NCI-H460 (cell line): ENCODE measurements at regions not wholly inside any gene's neighbourhood (a gene's known extent, or its start where the extent isn't known, plus 50 kb on each side); places are given as distances from the start of the nearest gene placed in this dataset.

ENCODE experiments used
- DNase-seq: peaks from one replicate; pipeline ENCODE4 v3.0.0-alpha.2; 2016; ENCODE audit warnings: low read depth; ENCODE audit errors: extremely low read depth

- no peak for DNase-seq
Observed at GRCh38 chr7:42511027-42511426, 274.0 kb upstream of the GLI3 start.

- no peak for DNase-seq
Observed at GRCh38 chr7:42506097-42506496, 269.1 kb upstream of the GLI3 start.

DNA sequence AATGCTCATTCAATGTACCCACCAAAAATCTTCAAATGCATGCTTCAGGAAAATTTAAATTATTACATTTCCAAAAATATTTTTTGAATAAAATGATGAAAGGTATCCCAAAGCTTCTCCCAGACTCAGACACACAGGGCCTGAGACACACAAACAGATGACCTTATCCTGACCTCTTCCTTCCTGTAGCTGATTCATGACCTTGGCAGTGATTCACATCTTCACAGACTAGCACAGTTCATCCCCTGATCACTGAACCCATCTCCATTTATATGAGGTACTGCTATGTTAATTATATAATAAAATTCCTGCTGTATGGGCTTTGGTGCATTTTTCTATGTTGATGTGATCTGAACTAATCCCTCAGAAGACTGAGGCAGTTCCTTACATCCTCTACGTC, 265.0 kb upstream of the GLI3 start:
- no peak for DNase-seq

DNA sequence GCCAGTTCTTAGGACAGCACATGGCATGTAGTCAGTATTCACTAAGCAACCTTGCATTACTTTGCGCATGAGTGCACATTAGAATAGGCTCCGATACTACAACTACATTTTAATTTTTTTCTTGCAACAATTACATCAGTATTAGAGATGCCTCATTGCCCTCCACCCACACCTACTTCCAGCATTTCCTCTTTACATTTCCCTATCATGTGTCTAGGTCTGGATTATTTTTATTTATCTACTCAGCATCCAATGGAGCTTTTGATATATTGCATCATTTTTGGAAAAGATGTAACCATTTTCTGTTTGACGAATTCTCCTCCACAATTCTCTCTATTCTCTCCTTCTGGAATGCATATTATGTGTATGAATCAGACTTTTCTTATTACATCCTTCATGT, 258.2 kb upstream of the GLI3 start:
- DNase-seq = no peak

DNA sequence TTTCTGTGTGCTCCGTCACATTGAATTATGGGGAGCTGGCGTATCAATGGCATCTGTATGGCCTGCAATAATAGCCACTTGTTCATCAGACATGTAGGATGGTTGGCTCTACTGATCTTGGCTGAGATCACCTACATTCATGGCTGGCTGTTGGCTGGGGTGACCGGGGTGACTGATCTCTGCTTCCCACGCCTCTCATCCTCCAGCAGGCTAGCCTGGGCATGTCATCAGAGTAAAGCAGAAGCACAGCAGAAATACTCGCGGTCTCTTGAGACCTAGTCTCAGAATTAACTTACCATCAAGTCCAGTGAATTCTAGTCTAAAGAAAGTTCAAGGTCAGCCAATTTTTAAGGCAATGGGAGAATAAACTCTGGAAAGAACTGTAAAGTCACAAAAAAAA, 257.7 kb upstream of the GLI3 start:
- no peak for DNase-seq

DNA sequence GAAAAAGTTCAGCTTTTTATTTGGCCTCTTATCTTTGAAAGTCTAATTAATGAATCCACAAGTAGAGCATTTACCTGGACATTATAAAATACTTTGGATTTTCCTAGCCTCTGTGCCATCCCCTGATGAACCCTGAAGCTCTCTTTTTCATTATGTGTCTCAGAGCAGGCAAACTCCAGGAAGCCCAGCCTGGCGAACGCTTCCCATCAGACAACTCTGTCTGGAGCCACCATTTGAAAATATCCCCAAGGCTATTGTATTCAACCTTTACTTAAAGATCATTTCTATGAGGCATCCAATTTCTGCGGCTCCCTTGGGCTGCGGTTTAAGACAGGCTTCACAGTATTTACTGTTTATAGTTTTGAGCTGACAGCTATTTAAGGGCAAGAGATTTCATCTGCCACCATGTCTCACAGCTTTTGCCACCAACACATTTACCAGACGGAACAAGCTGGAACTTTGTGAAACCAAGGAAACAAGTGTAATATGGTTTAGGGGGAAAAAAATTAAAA, 257.2 kb upstream of the GLI3 start:
- no peak for DNase-seq

GRCh38 chr7:42493436-42494198, 256.6 kb upstream of the GLI3 start:
- DNase-seq = peak; percentile 38

- DNase-seq = no peak
Observed at GRCh38 chr7:42492920-42493319, 255.9 kb upstream of the GLI3 start.

DNA sequence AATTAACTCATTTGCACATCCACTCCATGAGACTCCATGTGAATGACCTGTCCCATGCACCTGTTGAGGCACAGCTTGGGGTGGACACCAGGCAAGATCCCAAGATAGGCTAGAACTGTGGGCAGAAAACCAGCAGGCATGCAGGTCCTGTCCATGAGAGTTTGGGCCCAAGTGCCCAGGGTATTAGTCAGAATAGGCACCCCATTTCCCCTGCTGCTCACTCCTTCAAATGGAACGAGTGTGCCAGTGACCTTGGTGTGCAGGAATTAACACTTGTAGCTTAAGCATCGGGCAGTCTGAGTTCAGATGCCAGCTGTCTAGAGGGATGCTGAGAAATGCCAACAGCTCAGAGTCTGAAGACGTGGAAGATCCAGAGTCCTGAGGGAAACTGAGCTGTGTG, 254.1 kb upstream of the GLI3 start:
- DNase-seq = no peak

- no peak for DNase-seq
Observed at GRCh38 chr7:42489299-42489698, 252.3 kb upstream of the GLI3 start.

DNA sequence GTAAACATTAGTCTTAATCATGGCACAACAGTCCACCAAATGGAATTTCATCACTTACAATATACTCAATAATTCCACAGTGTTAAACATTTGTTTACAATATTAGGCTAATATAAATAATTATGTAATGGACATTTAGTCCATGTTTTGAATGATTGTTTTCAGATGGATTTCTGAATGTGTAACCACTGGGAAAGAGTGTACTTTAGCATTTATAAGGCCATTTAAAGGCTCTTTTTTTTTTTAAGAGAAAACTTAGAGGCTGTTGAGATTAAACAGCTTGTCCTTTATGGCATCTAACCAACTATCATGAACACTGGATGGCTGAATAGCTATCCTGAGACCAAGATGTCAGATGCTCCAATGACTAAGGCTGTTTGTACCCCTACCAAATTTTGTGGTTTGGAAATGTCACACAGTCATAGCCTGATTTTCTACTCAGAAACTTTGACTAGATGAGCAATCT, 248.3 kb upstream of the GLI3 start:
- DNase-seq = no peak

- no peak for DNase-seq
Observed at GRCh38 chr7:42483886-42484285, 246.9 kb upstream of the GLI3 start.

GRCh38 chr7:42479816-42480633, 243.0 kb upstream of the GLI3 start:
- no peak for DNase-seq

DNA sequence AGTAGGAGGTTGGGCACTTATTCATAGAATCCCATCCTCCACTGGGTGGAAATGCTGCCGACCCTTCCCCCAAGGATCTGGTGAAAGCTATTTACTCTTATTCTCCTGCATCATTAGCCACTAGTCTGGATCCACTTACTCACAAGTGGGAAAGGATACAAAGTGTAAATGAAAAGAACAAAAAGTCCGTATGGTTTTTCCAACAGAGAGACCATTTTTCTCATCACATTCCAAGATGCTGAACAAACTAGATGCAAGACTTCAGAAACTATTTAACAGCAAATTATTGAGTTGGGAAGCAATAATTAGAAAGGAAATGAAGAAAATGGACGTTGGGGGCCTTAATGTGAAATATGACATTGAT, 242.4 kb upstream of the GLI3 start:
- DNase-seq = no peak

- DNase-seq = no peak
Observed at GRCh38 chr7:42478717-42479116, 241.7 kb upstream of the GLI3 start.

GRCh38 chr7:42476255-42476654, 239.2 kb upstream of the GLI3 start:
- DNase-seq = no peak

GRCh38 chr7:42475082-42475481, 238.1 kb upstream of the GLI3 start:
- no peak for DNase-seq

DNA sequence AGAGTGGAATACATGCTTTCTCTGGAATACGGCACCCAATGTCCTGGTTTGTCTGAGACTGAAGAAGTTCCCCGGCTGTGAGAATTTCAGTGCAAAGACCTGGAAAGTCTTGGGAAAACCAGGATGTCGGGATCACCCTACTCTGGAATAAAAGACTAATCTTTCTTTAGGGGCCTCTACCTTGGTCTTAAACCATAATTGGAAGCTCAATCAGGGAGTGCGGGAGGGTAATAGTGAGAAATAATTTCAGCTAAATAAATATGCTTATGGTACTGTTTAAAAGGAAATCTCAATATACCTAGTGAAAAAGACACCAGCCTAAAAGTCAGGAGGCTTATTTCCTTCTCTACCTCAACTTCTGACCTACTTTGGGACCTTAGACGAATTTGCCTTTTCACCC, 236.1 kb upstream of the GLI3 start:
- DNase-seq = no peak

GRCh38 chr7:42471573-42472174, 234.7 kb upstream of the GLI3 start:
- no peak for DNase-seq

DNA sequence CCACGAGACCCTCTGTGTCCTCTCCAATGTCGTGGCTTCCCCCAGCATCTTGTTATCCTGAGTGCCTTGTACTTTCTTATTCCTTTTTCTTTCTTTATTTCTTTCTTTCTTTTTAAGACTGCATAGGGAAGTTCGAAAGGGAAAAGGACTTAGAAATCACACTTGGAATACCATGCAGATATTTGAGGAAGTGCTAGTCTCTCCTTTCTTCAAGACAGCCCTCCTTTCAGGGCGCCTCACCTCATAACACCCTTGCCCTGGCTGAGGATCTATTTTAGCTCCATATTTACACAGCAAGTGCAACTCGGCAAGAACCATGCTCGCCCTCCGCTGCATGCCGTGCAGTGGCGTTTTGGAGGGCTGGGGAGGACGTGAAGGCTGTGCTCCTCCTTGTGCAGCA, 232.3 kb upstream of the GLI3 start:
- DNase-seq = no peak

DNA sequence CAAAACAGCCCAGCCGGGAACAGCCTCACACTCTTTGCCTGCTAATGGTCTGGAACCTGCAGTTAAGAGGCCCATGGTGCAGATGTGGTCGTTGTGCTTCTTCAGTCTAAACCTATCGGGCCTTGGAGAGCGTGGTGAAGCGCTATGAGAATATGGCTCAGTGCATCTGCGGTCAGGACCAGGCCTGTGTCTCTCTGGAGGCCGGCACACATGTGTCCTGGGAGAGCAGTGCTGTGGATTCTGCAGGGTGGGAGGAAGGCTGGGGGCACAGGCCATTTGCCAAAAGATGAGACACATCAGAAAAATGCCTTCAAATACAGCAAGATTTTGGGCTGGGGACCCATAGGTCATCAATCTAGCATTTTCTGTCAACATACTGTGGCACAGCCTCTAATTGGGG, 231.5 kb upstream of the GLI3 start:
- DNase-seq = no peak

- no peak for DNase-seq
Observed at GRCh38 chr7:42461537-42461936, 224.5 kb upstream of the GLI3 start.
